Gastrocnemius medialis (tissue), 4 donors: ENCODE measurements at regions not wholly inside any gene's neighbourhood (a gene's known extent, or its start where the extent isn't known, plus 50 kb on each side); places are given as distances from the start of the nearest gene placed in this dataset.

ENCODE experiments used
- ATAC-seq, 2 donors: fragments of 150-250 bp; one replicate each; pipeline ENCODE4 v1.9.1; 2016
- DNase-seq, 2 donors: peaks; one replicate each; pipeline ENCODE4 v3.0.0-alpha.2; 2019
- H3K27ac ChIP-seq, 4 donors: fragments of 200-600 bp; sonication (generic); 1 replicate in 1 of 4; 2 replicates in 3 of 4; pipeline ENCODE4 v1.5.1; 2016 to 2018; ENCODE audit warnings: mild to moderate bottlenecking in 2 of 4, moderate library complexity in 1 of 4
- H3K27me3 ChIP-seq, 3 donors: fragments of 200-600 bp; sonication (generic) in 2 of 3; 1 replicate in 1 of 3; 2 replicates in 2 of 3; pipeline versions ENCODE4 v1.5.1 to v1.6.0; 2016 to 2019; ENCODE audit warnings: mild to moderate bottlenecking in 1 of 3, moderate library complexity in 1 of 3
- H3K36me3 ChIP-seq, 2 donors: fragments of 200-600 bp; sonication (generic) in 1 of 2; one replicate each; pipeline ENCODE4 v1.5.1; 2017 to 2018
- H3K4me1 ChIP-seq, 2 donors: fragments of 200-600 bp; sonication (generic) in 1 of 2; one replicate each; pipeline ENCODE4 v1.5.1; 2016 to 2017; ENCODE audit warnings: mild to moderate bottlenecking in 2 of 2
- H3K4me3 ChIP-seq, 4 donors: fragments of 200-600 bp; sonication (generic) in 3 of 4; 1 replicate in 1 of 4; 2 replicates in 3 of 4; pipeline ENCODE4 v1.5.1; 2016 to 2019; ENCODE audit warnings: mild to moderate bottlenecking in 2 of 4
- H3K9me3 ChIP-seq, 3 donors: fragments of 200-600 bp; sonication (generic) in 2 of 3; 1 replicate in 1 of 3; 2 replicates in 2 of 3; pipeline ENCODE4 v1.5.1; 2016 to 2019
- POLR2A ChIP-seq, 2 donors: fragments of 450-650 bp; IDR thresholded peaks; one replicate each; pipeline ENCODE4 v1.6.1; 2017; ENCODE audit warnings: antibody characterized with exemption in 2 of 2, mild to moderate bottlenecking in 2 of 2, moderate library complexity in 2 of 2
- in situ Hi-C, 4 donors: fragments of 200-750 bp; cut with MboI; loops; one replicate each; pipeline versions ENCODE4 v1.15.0 to v1.8.0; 2017; ENCODE audit warnings: low sequenced_read_pairs in 4 of 4
- intact Hi-C: fragments of 100-400 bp; cut with DNase I; formaldehyde crosslinking; loops from one replicate; pipeline ENCODE4 v1.15.1; 2023; ENCODE audit warnings: low total_unique reads
- TF ChIP-seq, protein P1 (sequence below), 5 experiments: fragments of 450-650 bp in 3 of 5; fragments of 200-600 bp in 2 of 5; sonication (generic) in 2 of 5; IDR thresholded peaks in 4 of 5; conservative IDR thresholded peaks in 1 of 5; 1 replicate in 4 of 5; 2 replicates in 1 of 5; pipeline ENCODE4 v1.5.1; 2016 to 2019; ENCODE audit warnings: antibody characterized with exemption in 5 of 5, mild to moderate bottlenecking in 3 of 5, moderate library complexity in 3 of 5

DNA sequence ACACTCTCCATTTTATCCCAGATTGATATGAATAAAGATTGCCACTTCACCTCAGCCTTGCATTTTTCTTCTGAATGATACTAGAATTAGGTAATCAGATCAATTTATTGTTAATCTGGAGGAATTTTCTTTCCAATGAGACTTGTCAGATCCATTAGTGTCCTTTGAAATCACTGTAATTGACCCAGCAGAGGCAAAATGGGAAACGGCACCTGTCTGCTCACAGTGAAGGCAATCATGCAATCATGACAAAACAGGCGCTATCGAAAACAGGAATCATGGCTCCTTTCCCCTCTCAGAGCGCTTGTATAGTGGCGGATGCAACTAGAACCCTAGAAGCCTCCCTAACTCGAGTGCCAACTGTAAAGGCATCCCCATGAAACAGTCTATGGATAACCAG, 417.6 kb downstream of the GALC start:
- H3K27ac ChIP-seq = no peak overlapping the region
- ATAC-seq (no peak), DNase-seq (no peak)
- in situ Hi-C loops = no loop called here
- no peaks in the 10 kb centered on the region for H3K27me3 ChIP-seq
- H3K4me3 ChIP-seq = no peak overlapping the region
- no peaks in the 10 kb centered on the region for H3K9me3 ChIP-seq
- TF ChIP-seq POLR2A (IDR thresholded peaks at IDR 0.05) = no peak
- TF ChIP-seq, protein P1, sequence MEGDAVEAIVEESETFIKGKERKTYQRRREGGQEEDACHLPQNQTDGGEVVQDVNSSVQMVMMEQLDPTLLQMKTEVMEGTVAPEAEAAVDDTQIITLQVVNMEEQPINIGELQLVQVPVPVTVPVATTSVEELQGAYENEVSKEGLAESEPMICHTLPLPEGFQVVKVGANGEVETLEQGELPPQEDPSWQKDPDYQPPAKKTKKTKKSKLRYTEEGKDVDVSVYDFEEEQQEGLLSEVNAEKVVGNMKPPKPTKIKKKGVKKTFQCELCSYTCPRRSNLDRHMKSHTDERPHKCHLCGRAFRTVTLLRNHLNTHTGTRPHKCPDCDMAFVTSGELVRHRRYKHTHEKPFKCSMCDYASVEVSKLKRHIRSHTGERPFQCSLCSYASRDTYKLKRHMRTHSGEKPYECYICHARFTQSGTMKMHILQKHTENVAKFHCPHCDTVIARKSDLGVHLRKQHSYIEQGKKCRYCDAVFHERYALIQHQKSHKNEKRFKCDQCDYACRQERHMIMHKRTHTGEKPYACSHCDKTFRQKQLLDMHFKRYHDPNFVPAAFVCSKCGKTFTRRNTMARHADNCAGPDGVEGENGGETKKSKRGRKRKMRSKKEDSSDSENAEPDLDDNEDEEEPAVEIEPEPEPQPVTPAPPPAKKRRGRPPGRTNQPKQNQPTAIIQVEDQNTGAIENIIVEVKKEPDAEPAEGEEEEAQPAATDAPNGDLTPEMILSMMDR (IDR thresholded peaks at IDR 0.05 in 4 of 5, conservative IDR thresholded peaks at IDR 0.05 in 1 of 5) = no peak
- H3K36me3 ChIP-seq = no peaks in the 10 kb centered on the region
- H3K4me1 ChIP-seq = no peaks in the 10 kb centered on the region
- intact Hi-C loops = no loop called here

DNA sequence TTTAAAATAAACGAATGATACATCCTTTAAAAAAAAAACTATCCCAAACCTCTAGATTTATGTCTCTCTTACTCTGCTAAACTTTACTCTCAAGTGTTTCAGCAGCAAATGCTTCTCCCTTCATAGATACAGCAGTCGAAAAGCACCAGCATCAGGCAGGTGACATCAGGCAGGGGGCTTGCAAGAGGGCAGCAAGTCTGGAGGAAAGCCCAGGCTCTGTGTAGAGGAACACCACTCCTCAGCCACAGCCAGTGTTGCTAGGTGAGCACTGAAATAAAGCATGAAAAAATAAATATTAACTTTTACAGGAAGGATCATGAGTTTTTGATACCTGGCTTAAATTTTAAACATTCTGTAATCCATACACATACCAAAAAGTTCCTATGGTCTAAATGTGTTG, 419.4 kb downstream of the GALC start:
- H3K27ac ChIP-seq = no peak overlapping the region
- no peaks in the 10 kb centered on the region for H3K4me1 ChIP-seq
- H3K36me3 ChIP-seq = no peaks in the 10 kb centered on the region
- no peak for TF ChIP-seq POLR2A (IDR thresholded peaks at IDR 0.05)
- TF ChIP-seq, protein P1 (IDR thresholded peaks at IDR 0.05 in 4 of 5, conservative IDR thresholded peaks at IDR 0.05 in 1 of 5) = no peak
- in situ Hi-C loops (no loop called here), intact Hi-C loops (no loop called here)
- no peaks in the 10 kb centered on the region for H3K27me3 ChIP-seq
- H3K4me3 ChIP-seq = no peak overlapping the region
- H3K9me3 ChIP-seq = no peaks in the 10 kb centered on the region
- ATAC-seq = no peak
- no peak for DNase-seq

DNA sequence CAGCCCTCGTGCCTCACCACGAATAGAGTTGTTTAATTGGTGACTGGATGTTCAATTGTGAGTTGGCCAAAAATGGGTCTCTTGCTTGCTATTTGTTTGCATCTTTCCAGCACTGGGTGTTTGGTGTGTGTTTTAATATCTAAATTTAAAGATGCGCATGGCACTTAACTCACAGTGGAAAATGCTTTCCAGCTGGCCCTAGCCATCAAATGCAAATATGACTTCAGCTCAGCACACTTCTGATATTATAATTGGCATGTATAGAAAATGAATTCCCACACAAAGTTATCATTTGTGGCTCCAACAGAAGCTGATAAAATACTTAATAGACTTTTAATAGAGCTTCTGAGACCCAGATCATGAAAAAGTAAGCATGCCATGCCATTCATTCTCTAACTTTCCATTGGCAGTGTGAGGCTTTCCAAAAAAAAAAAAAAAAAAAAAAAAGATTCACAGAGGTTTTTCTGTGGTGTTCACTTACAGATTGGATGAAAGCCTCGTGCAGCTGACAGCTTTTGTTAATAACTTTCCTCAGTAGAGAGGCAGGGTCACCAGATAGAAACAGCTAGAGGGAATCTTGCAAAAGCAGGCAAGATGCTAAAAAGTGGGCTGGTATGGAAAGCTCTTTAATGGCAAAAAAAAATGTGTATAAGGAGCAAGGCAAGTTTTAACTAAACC, 425.2 kb downstream of the GALC start:
- intact Hi-C loops (no loop called here), in situ Hi-C loops (no loop called here)
- DNase-seq = no peak

DNA sequence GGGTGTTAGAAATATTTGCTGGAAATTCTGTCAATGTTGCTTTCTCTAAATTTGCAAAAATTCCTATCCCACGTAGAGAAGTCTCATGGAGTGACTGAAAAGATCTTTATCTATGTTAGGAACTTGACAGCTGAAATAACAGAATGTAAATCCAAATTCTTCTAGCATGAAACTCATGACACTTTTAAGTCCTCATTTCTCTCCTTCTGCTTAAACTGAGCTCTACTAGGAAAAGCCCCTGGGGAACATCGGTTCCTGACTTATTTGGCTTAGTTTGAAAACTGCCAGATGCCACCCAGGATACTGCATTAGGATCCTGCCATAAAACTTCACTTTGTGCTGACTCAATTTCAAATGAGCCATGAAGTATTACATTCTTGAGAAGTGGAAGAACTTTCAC, 426.0 kb downstream of the GALC start:
- no peaks in the 10 kb centered on the region for H3K9me3 ChIP-seq
- TF ChIP-seq, protein P1 (IDR thresholded peaks at IDR 0.05 in 4 of 5, conservative IDR thresholded peaks at IDR 0.05 in 1 of 5) = no peak
- TF ChIP-seq POLR2A (IDR thresholded peaks at IDR 0.05) = no peak
- DNase-seq (no peak), ATAC-seq (no peak)
- no peaks in the 10 kb centered on the region for H3K36me3 ChIP-seq
- in situ Hi-C loops = no loop called here
- intact Hi-C loops = no loop called here
- H3K4me3 ChIP-seq = no peak overlapping the region
- no peak overlapping the region for H3K27ac ChIP-seq
- H3K27me3 ChIP-seq = no peaks in the 10 kb centered on the region
- no peaks in the 10 kb centered on the region for H3K4me1 ChIP-seq

More for the DNA sequence above, 425.2 kb downstream of the GALC start:
- Histone ChIP-seq H3K4me1 (no peaks in the 10 kb centered on the region), H3K27ac (no peak overlapping the region), H3K9me3 (no peaks in the 10 kb centered on the region), H3K36me3 (no peaks in the 10 kb centered on the region), H3K27me3 (no peaks in the 10 kb centered on the region), H3K4me3 (no peak overlapping the region)
- TF ChIP-seq POLR2A (IDR thresholded peaks at IDR 0.05) = no peak
- TF ChIP-seq, protein P1 (IDR thresholded peaks at IDR 0.05 in 4 of 5, conservative IDR thresholded peaks at IDR 0.05 in 1 of 5) = no peak
- no peak for ATAC-seq

DNA sequence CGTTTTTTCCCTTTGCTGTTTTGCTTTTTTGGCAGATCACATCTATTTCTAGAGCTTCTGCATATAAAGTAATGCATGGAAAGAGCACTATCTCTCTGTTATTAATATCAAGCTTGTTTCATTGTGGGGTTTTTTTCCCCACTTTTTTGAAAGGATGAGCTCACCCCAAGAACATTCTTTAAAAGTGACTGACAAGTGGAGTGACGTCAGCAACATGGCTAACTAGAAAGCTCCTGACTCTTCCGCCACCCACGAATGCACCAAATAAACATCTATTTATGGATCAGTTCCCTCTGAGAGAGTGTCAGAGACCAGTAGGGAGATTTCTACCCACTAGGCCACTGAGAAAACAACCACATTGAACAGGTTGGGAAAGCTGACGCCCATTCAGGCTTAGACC, 445.4 kb downstream of the GALC start:
- H3K27ac ChIP-seq = no peak overlapping the region
- no peak overlapping the region for H3K4me3 ChIP-seq
- ATAC-seq = no peak
- intact Hi-C loops = no loop called here
- no peaks in the 10 kb centered on the region for H3K4me1 ChIP-seq
- in situ Hi-C loops = no loop called here
- no peaks in the 10 kb centered on the region for H3K9me3 ChIP-seq
- H3K36me3 ChIP-seq = no peaks in the 10 kb centered on the region
- H3K27me3 ChIP-seq = no peaks in the 10 kb centered on the region
- no peak for DNase-seq
- TF ChIP-seq POLR2A (IDR thresholded peaks at IDR 0.05) = no peak
- TF ChIP-seq, protein P1 (IDR thresholded peaks at IDR 0.05 in 4 of 5, conservative IDR thresholded peaks at IDR 0.05 in 1 of 5) = no peak
